Endodermal cell (in vitro differentiated cells): ENCODE measurements at regions not wholly inside any gene's neighbourhood (a gene's known extent, or its start where the extent isn't known, plus 50 kb on each side); places are given as distances from the start of the nearest gene placed in this dataset.

Source experiments
- DNase-seq: peaks from one replicate; pipeline ENCODE4 v3.0.0-alpha.2; 2017
- H3K27ac ChIP-seq: 2 replicates; pipeline ENCODE4 v1.5.1; 2013; ENCODE audit warnings: mild to moderate bottlenecking, low read depth, low read length, moderate library complexity
- H3K27me3 ChIP-seq: 2 replicates; pipeline ENCODE4 v1.6.1; 2013; ENCODE audit warnings: mild to moderate bottlenecking, low read length, moderate library complexity; ENCODE audit not compliant: insufficient read depth, control insufficient read depth, poor library complexity, severe bottlenecking
- H3K36me3 ChIP-seq: 2 replicates; pipeline ENCODE4 v1.7.0; 2013; ENCODE audit warnings: mild to moderate bottlenecking, low read length, moderate library complexity; ENCODE audit not compliant: control insufficient read depth, insufficient read depth
- H3K4me1 ChIP-seq: one replicate; pipeline ENCODE4 v1.7.0; 2013; ENCODE audit warnings: low read length; ENCODE audit not compliant: control insufficient read depth, insufficient read depth
- H3K4me3 ChIP-seq: 2 replicates; pipeline ENCODE4 v1.5.1; 2013; ENCODE audit warnings: mild to moderate bottlenecking, low read length, moderate library complexity
- H3K9ac ChIP-seq: 2 replicates; pipeline ENCODE4 v1.6.1; 2013; ENCODE audit warnings: mild to moderate bottlenecking, low read length, moderate library complexity; ENCODE audit not compliant: poor library complexity, severe bottlenecking; ENCODE audit errors: extremely low read depth
- H3K9me3 ChIP-seq: 2 replicates; pipeline ENCODE4 v1.6.1; 2013; ENCODE audit warnings: mild to moderate bottlenecking, low read length, moderate library complexity; ENCODE audit not compliant: control insufficient read depth
- H3K27ac Mint-ChIP-seq: 2 replicates; pipeline ENCODE4 v1.8.0; 2020; ENCODE audit warnings: mixed read lengths
- H3K27me3 Mint-ChIP-seq: 2 replicates; pipeline ENCODE4 v1.8.0; 2021; ENCODE audit warnings: mild to moderate bottlenecking, mixed read lengths; ENCODE audit not compliant: insufficient read depth
- H3K36me3 Mint-ChIP-seq: 2 replicates; pipeline ENCODE4 v1.8.0; 2020; ENCODE audit warnings: low read depth, mixed read lengths
- H3K4me1 Mint-ChIP-seq: 2 replicates; pipeline ENCODE4 v1.8.0; 2020; ENCODE audit warnings: mixed read lengths
- H3K4me3 Mint-ChIP-seq: 2 replicates; pipeline ENCODE4 v1.8.0; 2020; ENCODE audit warnings: mild to moderate bottlenecking, moderate library complexity, mixed read lengths
- H3K9me3 Mint-ChIP-seq: 2 replicates; pipeline ENCODE4 v1.8.0; 2020; ENCODE audit warnings: mild to moderate bottlenecking, mixed read lengths
- WGBS, 2 experiments: methylation state at CpG; one replicate each; pipeline versions ENCODE4 v1.1.5 to v1.1.7; 2013; ENCODE audit warnings: missing lambda C conversion rate in 2 of 2, mixed read lengths in 1 of 2; ENCODE audit not compliant: insufficient coverage in 1 of 2, insufficient read length in 1 of 2; 5-methylcytosine and 5-hydroxymethylcytosine counted together
- TF ChIP-seq, protein P1 (sequence below): fragments of 200-600 bp; sonication (generic); conservative IDR thresholded peaks from 2 replicates; pipeline ENCODE4 v1.5.0; 2021; ENCODE audit warnings: antibody characterized with exemption, mild to moderate bottlenecking

GRCh38 chr1:185603158-185603557, 131.0 kb upstream of the HMCN1 start:
- no peak overlapping the region for H3K27ac ChIP-seq
- Mint-ChIP-seq H3K4me1 (no peaks in the 10 kb centered on the region), H3K27ac (no peak overlapping the region), H3K36me3 (no peaks in the 10 kb centered on the region), H3K27me3 (no peaks in the 10 kb centered on the region), H3K9me3 (no peaks in the 10 kb centered on the region), H3K4me3 (no peak overlapping the region)
- WGBS, 2 experiments, result 90 to 95% methylated on average over 4 of the region's 4 CpGs
- H3K9ac ChIP-seq, result no peak overlapping the region
- TF ChIP-seq, protein P1, sequence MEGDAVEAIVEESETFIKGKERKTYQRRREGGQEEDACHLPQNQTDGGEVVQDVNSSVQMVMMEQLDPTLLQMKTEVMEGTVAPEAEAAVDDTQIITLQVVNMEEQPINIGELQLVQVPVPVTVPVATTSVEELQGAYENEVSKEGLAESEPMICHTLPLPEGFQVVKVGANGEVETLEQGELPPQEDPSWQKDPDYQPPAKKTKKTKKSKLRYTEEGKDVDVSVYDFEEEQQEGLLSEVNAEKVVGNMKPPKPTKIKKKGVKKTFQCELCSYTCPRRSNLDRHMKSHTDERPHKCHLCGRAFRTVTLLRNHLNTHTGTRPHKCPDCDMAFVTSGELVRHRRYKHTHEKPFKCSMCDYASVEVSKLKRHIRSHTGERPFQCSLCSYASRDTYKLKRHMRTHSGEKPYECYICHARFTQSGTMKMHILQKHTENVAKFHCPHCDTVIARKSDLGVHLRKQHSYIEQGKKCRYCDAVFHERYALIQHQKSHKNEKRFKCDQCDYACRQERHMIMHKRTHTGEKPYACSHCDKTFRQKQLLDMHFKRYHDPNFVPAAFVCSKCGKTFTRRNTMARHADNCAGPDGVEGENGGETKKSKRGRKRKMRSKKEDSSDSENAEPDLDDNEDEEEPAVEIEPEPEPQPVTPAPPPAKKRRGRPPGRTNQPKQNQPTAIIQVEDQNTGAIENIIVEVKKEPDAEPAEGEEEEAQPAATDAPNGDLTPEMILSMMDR, result no peak
- no peak overlapping the region for H3K4me3 ChIP-seq
- no peaks in the 10 kb centered on the region for H3K36me3 ChIP-seq
- no peaks in the 10 kb centered on the region for H3K9me3 ChIP-seq
- no peaks in the 10 kb centered on the region for H3K4me1 ChIP-seq
- no peaks in the 10 kb centered on the region for H3K27me3 ChIP-seq
- DNase-seq, result no peak

DNA sequence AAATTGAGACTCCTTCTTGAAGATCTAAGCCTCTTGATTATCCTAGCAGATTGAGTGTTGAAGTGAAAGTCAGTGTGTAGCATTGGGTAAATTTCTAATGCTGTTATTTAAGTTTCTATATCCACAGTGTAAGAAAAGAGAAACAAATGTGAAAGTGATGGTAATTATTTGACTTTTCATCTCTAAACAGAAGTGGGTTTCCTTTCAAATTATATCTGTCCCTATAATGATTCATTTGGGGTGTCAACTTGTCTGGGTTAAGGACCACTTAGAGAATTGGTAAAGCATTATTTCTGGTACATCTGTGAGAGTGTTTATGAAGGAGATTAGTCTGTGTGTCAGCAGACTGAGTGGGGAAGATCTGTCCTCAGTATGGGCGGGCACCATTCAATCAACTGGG, 133.0 kb upstream of the HMCN1 start:
- H3K9ac ChIP-seq, result no peak overlapping the region
- H3K27me3 ChIP-seq, result no peaks in the 10 kb centered on the region
- no peaks in the 10 kb centered on the region for H3K9me3 Mint-ChIP-seq
- H3K27ac Mint-ChIP-seq, result no peak overlapping the region
- TF ChIP-seq, protein P1, result no peak
- DNase-seq, result no peak
- no peaks in the 10 kb centered on the region for H3K27me3 Mint-ChIP-seq
- no peaks in the 10 kb centered on the region for H3K9me3 ChIP-seq
- no peaks in the 10 kb centered on the region for H3K4me1 ChIP-seq
- no peak overlapping the region for H3K4me3 Mint-ChIP-seq
- H3K36me3 Mint-ChIP-seq, result no peaks in the 10 kb centered on the region
- no peak overlapping the region for H3K4me3 ChIP-seq
- 91 to 100% methylated on average over 1 of the region's 1 CpG for WGBS, 2 experiments
- no peak overlapping the region for H3K27ac ChIP-seq
- peaks cover 5% of the 10 kb centered on the region for H3K4me1 Mint-ChIP-seq
- no peaks in the 10 kb centered on the region for H3K36me3 ChIP-seq

DNA sequence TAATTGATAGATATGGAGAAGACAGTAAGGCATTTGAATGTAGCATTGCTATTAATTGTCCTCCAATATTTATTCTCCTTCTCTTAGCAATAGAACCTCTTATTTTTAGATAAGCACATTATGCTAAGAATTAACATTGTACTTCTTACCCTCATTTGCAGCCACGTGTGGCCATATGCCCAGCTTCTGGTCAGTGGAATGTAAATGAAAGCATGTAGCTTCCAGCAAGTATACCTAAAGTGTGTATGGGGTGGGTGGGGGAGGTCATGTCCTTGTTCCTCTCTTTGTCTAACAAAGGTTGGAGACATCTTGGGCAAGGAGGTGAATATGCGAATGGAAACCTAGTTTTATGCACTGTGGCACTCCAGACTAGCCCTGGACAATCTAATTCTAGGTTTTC, 133.6 kb upstream of the HMCN1 start:
- Histone ChIP-seq H3K4me3 (no peak overlapping the region), H3K36me3 (no peaks in the 10 kb centered on the region), H3K9ac (no peak overlapping the region), H3K4me1 (no peaks in the 10 kb centered on the region), H3K9me3 (no peaks in the 10 kb centered on the region), H3K27me3 (no peaks in the 10 kb centered on the region), H3K27ac (no peak overlapping the region)
- TF ChIP-seq, protein P1, result no peak
- H3K27ac Mint-ChIP-seq, result no peak overlapping the region
- no peak for DNase-seq
- no peaks in the 10 kb centered on the region for H3K27me3 Mint-ChIP-seq
- no peak overlapping the region for H3K4me3 Mint-ChIP-seq
- peaks cover 6% of the 10 kb centered on the region for H3K4me1 Mint-ChIP-seq
- 71 to 100% methylated on average over 1 to 2 of the region's 2 CpGs for WGBS, 2 experiments
- H3K9me3 Mint-ChIP-seq, result no peaks in the 10 kb centered on the region
- H3K36me3 Mint-ChIP-seq, result no peaks in the 10 kb centered on the region
